Skeletal muscle tissue (tissue), 3 donors: ENCODE measurements at regions not wholly inside any gene's neighbourhood (a gene's known extent, or its start where the extent isn't known, plus 50 kb on each side); places are given as distances from the start of the nearest gene placed in this dataset.
"Not testable (repeated sequence)": the region's sequence is repeated elsewhere in the genome, so short reads cannot be mapped to it uniquely, and the experiment has no call there.

Experiments
- H3K27ac ChIP-seq: one replicate; pipeline ENCODE4 v1.7.0; 2013; ENCODE audit warnings: mild to moderate bottlenecking, low read depth, low read length, inconsistent platforms
- H3K27me3 ChIP-seq, 3 donors: one replicate each; pipeline ENCODE4 v1.7.0; 2013; ENCODE audit warnings: low read length in 3 of 3; ENCODE audit not compliant: control insufficient read depth in 3 of 3, insufficient read depth in 3 of 3
- H3K36me3 ChIP-seq, 3 donors: one replicate each; pipeline ENCODE4 v1.7.0; 2013; ENCODE audit warnings: low read length in 3 of 3; ENCODE audit not compliant: control insufficient read depth in 3 of 3, insufficient read depth in 3 of 3
- H3K4me1 ChIP-seq, 3 donors: one replicate each; pipeline ENCODE4 v1.7.0; 2013; ENCODE audit warnings: low read length in 3 of 3, mild to moderate bottlenecking in 3 of 3; ENCODE audit not compliant: control insufficient read depth in 3 of 3, insufficient read depth in 3 of 3
- H3K4me3 ChIP-seq, 3 donors: one replicate each; pipeline ENCODE4 v1.7.0; 2013; ENCODE audit warnings: low read length in 3 of 3
- H3K9ac ChIP-seq, 3 donors: one replicate each; pipeline ENCODE4 v1.7.0; 2013; ENCODE audit warnings: low read length in 3 of 3, mild to moderate bottlenecking in 3 of 3, moderate library complexity in 2 of 3, low read depth in 1 of 3
- H3K9me3 ChIP-seq, 3 donors: one replicate each; pipeline ENCODE4 v1.7.0; 2013; ENCODE audit warnings: low read length in 3 of 3; ENCODE audit not compliant: control insufficient read depth in 3 of 3
- donor health status: Osteomylitis.

DNA sequence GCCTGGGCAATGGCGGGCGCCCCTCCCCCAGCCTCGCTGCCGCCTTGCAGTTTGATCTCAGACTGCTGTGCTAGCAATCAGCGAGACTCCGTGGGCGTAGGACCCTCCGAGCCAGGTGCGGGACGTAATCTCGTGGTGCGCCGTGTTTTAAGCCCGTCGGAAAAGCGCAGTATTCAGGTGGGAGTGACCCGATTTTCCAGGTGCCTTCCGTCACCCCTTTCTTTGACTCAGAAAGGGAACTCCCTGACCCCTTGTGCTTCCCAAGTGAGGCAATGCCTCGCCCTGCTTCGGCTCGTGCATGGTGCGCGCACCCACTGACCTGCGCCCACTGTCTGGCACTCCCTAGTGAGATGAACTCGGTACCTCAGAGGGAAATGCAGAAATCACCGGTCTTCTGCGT lies 815.9 kb upstream of the ARRDC3 start:
- not testable (repeated sequence) for H3K4me1 ChIP-seq, H3K4me3 ChIP-seq

DNA sequence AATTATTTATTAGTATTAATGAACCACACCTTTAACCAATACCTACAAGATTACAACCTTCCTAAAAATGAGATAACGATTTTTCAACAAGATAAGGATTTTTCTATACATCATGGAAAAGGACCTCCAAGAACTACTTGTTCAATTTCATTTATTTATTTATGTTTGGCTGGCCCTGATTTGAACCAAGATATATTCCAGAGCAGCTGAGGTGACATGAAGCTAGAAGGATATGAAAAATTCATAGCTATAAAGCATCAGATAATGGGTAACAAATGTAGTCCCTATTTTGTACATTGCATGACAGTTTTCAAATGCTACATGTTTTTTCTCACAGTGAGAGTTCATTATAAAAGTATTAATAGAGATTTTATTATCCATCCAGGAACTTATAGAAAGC lies 798.5 kb upstream of the ARRDC3 start:
- H3K27me3 ChIP-seq, result no peaks in the 10 kb centered on the region
- no peaks in the 10 kb centered on the region for H3K36me3 ChIP-seq
- no peaks in the 10 kb centered on the region for H3K9me3 ChIP-seq
- no peak overlapping the region for H3K27ac ChIP-seq
- no peak overlapping the region for H3K4me3 ChIP-seq
- no peak overlapping the region for H3K9ac ChIP-seq
- H3K4me1 ChIP-seq, result no peaks in the 10 kb centered on the region

More for the DNA sequence above, 815.9 kb upstream of the ARRDC3 start:
- H3K9me3 ChIP-seq, H3K36me3 ChIP-seq, H3K9ac ChIP-seq, H3K27ac ChIP-seq, H3K27me3 ChIP-seq: not testable (repeated sequence)

DNA sequence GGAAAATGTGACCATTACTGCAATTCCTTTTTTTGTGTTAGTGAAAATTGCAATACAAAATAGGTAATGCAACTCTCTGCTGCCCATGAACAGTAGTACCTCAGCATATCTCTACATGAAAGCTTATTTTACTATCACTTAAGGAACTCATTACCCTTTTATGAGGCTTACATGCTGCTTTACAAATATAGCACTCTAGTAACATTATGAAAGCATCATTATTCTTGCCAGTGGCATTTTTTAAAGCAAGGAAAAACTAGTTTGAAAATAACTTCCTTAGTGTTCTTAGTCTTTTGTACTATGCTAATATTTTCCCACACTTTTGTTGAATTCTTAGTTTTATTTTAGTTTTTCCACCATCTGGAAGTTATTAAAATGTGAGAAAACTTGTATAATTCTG lies 797.3 kb upstream of the ARRDC3 start:
- no peak overlapping the region for H3K9ac ChIP-seq
- no peaks in the 10 kb centered on the region for H3K9me3 ChIP-seq
- H3K4me3 ChIP-seq, result no peak overlapping the region
- no peaks in the 10 kb centered on the region for H3K4me1 ChIP-seq
- no peaks in the 10 kb centered on the region for H3K36me3 ChIP-seq
- no peaks in the 10 kb centered on the region for H3K27me3 ChIP-seq
- H3K27ac ChIP-seq, result no peak overlapping the region

DNA sequence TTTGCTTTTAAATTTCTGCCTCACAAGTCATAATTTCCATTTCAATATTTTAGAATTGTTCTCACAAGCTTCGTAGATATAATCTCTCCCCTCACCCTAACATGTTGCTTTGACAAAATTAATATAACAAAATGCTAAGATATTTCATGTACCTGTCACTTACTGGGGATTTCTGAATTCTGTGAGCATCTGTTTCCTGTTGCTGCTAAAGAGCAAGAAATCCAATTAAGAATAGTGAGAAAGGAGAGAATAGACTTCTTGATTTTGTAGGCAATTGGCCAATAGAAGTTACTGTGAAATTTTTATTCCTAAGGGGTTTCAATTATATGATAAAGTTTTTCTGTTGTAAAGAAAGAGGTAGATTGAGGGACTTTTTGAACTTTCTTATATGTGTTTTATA lies 796.5 kb upstream of the ARRDC3 start:
- Histone ChIP-seq H3K9me3 (no peaks in the 10 kb centered on the region), H3K27ac (no peak overlapping the region), H3K27me3 (no peaks in the 10 kb centered on the region), H3K4me1 (no peaks in the 10 kb centered on the region), H3K4me3 (no peak overlapping the region), H3K36me3 (no peaks in the 10 kb centered on the region), H3K9ac (no peak overlapping the region)

DNA sequence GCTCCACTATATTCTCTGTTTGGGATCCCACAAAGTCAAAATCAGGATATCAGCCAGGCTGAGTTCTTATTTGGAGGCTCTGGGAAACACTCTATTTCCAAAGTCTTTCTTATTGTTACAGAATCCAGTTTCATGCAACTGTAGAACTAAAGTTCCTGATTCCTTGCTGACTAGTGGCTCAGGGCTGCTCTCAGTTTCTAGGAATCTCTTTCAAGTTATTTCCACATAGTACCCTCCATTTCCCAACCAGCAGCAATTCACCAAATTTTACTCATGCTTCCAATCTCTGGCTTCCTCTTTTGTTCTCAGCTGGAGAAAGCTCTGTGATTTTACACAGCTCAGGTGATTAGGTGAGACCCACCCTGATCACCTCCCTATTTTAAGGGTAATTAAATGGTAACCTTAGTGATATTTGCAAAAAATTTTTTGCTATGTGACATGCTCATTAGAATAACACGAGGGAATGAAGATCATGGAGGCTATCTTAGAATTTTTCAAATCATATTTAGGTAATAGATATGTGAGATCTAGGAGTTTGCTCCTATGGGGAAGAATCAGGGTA lies 794.9 kb upstream of the ARRDC3 start:
- no peaks in the 10 kb centered on the region for H3K27me3 ChIP-seq
- H3K4me1 ChIP-seq, result no peaks in the 10 kb centered on the region
- H3K27ac ChIP-seq, result no peak overlapping the region
- H3K9me3 ChIP-seq, result no peaks in the 10 kb centered on the region
- H3K9ac ChIP-seq, result no peak overlapping the region
- H3K4me3 ChIP-seq, result no peak overlapping the region
- H3K36me3 ChIP-seq, result no peaks in the 10 kb centered on the region

DNA sequence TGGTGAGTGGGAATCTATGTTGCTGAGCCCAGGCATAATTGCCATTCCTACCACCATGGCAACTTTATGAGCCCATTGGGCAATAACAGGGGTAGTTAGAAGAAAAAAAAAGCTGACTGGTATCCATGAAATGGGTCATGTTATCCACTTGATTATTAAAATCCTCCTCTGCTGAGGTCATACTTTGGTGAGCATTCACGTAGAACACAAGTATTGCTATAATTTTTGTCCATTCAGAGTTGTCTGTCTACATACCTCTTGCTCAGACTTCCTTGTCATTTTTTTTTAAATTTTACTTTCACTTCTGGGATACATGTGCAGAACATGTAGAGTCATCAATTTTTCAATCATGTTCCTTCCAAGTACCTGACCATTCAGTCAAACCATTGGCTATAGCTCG lies 780.8 kb upstream of the ARRDC3 start:
- no peaks in the 10 kb centered on the region for H3K27me3 ChIP-seq
- H3K27ac ChIP-seq, result no peak overlapping the region
- no peak overlapping the region for H3K4me3 ChIP-seq
- no peaks in the 10 kb centered on the region for H3K36me3 ChIP-seq
- no peaks in the 10 kb centered on the region for H3K4me1 ChIP-seq
- H3K9ac ChIP-seq, result no peak overlapping the region
- H3K9me3 ChIP-seq, result no peaks in the 10 kb centered on the region

DNA sequence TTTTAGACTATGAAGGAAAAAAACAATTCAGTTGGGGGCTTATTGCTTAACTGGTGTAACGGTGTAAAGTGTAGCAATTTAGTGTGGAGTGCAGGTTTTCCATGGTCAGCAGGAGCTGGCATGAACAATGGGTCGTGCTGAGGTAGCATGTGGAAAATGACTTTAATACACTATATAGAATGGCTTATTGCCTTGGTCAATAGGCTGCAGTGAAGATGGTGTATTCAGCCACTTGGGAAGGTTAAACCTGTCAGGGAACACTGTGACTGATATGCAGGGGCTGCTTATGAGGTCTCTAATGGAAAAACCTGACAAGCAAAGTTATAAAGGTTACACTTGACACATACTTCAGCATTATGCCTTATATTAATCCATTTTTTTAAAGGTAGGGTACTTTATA lies 764.7 kb upstream of the ARRDC3 start:
- no peaks in the 10 kb centered on the region for H3K36me3 ChIP-seq
- H3K9me3 ChIP-seq, result no peaks in the 10 kb centered on the region
- no peak overlapping the region for H3K4me3 ChIP-seq
- H3K27me3 ChIP-seq, result no peaks in the 10 kb centered on the region
- no peak overlapping the region for H3K9ac ChIP-seq
- no peak overlapping the region for H3K27ac ChIP-seq
- H3K4me1 ChIP-seq, result no peaks in the 10 kb centered on the region

DNA sequence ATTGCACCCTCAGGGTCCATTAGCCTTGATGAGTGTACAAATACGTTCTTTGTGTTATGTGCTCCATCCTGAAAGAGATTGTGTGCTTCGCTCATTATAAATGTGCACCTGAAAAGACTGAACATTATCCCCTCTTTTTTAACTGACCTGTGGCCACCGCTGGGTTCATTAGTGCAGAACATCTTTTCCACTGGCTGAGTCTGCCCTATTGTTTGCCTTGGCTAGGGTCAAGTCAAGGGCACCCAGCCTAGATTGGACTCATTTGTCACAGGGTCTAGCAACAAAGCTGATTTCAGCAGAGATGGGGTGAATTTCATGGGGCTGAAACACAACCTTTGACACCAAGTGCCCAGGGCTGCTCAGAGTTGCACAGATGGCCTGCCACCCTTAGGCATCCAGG lies 764.1 kb upstream of the ARRDC3 start:
- Histone ChIP-seq H3K27me3 (no peaks in the 10 kb centered on the region), H3K9ac (no peak overlapping the region), H3K9me3 (no peaks in the 10 kb centered on the region), H3K36me3 (no peaks in the 10 kb centered on the region), H3K27ac (no peak overlapping the region), H3K4me1 (no peaks in the 10 kb centered on the region), H3K4me3 (no peak overlapping the region)

DNA sequence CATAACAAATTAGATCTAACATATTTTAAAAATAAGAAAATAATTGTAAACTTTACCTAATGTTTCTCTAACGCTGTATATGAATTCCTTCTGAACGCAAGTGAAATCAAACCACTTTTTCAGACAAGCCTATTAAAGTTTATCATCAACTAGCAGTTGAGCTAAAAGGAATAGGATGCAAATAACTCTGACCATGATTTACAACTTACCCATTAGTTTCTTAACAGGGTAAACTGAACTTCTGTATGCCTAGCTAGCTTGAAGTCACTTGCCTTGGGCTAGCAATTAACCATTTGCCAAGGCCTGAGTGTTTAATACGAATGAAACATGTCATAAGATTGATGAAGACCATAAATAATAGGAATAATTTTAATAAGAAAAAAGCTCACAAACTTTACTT lies 762.7 kb upstream of the ARRDC3 start:
- no peaks in the 10 kb centered on the region for H3K9me3 ChIP-seq
- H3K4me1 ChIP-seq, result no peaks in the 10 kb centered on the region
- no peaks in the 10 kb centered on the region for H3K27me3 ChIP-seq
- H3K9ac ChIP-seq, result no peak overlapping the region
- no peaks in the 10 kb centered on the region for H3K36me3 ChIP-seq
- H3K4me3 ChIP-seq, result no peak overlapping the region
- H3K27ac ChIP-seq, result no peak overlapping the region

DNA sequence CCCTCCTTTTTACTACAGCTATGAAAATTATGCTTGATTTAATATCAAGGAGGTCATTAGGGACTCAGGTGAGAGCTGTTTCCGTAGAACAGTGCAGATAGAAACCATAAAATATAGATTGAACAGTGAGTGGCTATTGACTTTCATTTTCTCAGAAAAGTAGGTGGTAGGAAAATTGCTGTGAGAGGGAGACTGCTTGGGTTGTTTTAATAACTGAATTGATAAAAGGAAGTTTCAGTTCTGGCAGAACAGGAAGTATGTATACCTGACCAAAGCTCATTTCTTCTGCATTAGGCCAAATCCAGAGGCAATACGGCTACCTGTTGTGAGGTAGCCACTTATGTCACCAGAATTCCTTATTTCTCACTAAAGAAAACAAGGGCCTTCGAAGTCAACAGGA lies 761.7 kb upstream of the ARRDC3 start:
- Histone ChIP-seq H3K9me3 (no peaks in the 10 kb centered on the region), H3K4me3 (no peak overlapping the region), H3K4me1 (no peaks in the 10 kb centered on the region), H3K9ac (no peak overlapping the region), H3K27ac (no peak overlapping the region), H3K36me3 (no peaks in the 10 kb centered on the region), H3K27me3 (no peaks in the 10 kb centered on the region)
